OCI-LY7 (cell line): ENCODE measurements at regions not wholly inside any gene's neighbourhood (a gene's known extent, or its start where the extent isn't known, plus 50 kb on each side); places are given as distances from the start of the nearest gene placed in this dataset.

Experiments used
- EZH2phosphoT487 ChIP-seq: fragments of 200-600 bp; sonication (generic); IDR thresholded peaks from 2 replicates; pipeline ENCODE4 v1.6.1; 2018; ENCODE audit warnings: low read depth, borderline replicate concordance, mild to moderate bottlenecking, mixed run types, antibody characterized with exemption, low read length, moderate library complexity, mixed read lengths
- TF ChIP-seq, protein P1 (sequence below): fragments of 200-600 bp; sonication (generic); conservative IDR thresholded peaks from 2 replicates; pipeline ENCODE4 v1.5.1; 2014; ENCODE audit warnings: mild to moderate bottlenecking, antibody characterized with exemption, low read length, moderate library complexity, mixed read lengths

DNA sequence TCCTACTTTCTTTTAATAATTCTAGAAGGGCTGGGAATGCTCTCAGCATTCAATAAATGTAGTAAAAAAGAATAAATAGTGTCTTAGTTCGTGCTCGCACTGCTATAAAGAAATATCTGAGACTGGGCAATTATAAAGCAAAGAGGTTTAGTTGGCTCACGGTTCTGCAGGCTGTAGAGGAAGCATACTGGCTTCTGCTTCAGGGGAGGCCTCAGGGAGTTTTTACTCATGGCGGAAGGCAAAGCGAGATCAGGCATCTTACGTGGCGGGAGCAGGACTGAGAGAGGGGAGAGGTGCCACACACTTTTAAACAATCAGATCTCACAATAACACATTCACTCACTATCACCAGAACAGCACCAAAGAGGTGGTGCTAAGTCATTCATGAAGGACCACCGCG, 103.0 kb upstream of the UBE2E2 start:
- TF ChIP-seq, protein P1, sequence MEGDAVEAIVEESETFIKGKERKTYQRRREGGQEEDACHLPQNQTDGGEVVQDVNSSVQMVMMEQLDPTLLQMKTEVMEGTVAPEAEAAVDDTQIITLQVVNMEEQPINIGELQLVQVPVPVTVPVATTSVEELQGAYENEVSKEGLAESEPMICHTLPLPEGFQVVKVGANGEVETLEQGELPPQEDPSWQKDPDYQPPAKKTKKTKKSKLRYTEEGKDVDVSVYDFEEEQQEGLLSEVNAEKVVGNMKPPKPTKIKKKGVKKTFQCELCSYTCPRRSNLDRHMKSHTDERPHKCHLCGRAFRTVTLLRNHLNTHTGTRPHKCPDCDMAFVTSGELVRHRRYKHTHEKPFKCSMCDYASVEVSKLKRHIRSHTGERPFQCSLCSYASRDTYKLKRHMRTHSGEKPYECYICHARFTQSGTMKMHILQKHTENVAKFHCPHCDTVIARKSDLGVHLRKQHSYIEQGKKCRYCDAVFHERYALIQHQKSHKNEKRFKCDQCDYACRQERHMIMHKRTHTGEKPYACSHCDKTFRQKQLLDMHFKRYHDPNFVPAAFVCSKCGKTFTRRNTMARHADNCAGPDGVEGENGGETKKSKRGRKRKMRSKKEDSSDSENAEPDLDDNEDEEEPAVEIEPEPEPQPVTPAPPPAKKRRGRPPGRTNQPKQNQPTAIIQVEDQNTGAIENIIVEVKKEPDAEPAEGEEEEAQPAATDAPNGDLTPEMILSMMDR = no peak
- TF ChIP-seq EZH2phosphoT487 = no peak
